Mesothelial cell of epicardium (in vitro differentiated cells): ENCODE measurements at regions not wholly inside any gene's neighbourhood (a gene's known extent, or its start where the extent isn't known, plus 50 kb on each side); places are given as distances from the start of the nearest gene placed in this dataset.

Source experiments
- DNase-seq, 2 experiments: peaks; one replicate each; pipeline ENCODE4 v3.0.0; 2021; ENCODE audit warnings: low spot score in 2 of 2; ENCODE audit not compliant: unreplicated experiment in 2 of 2
- H3K27ac Mint-ChIP-seq: 2 replicates; pipeline ENCODE4 v1.8.0; 2021; ENCODE audit warnings: mixed read lengths
- H3K27me3 Mint-ChIP-seq: 2 replicates; pipeline ENCODE4 v1.8.0; 2021; ENCODE audit warnings: low read depth, mixed read lengths
- H3K36me3 Mint-ChIP-seq: 2 replicates; pipeline ENCODE4 v1.8.0; 2021; ENCODE audit warnings: mixed read lengths
- H3K4me1 Mint-ChIP-seq: 2 replicates; pipeline ENCODE4 v1.8.0; 2021; ENCODE audit warnings: mixed read lengths
- H3K4me3 Mint-ChIP-seq: 2 replicates; pipeline ENCODE4 v1.8.0; 2021; ENCODE audit warnings: mild to moderate bottlenecking, moderate library complexity, mixed read lengths
- H3K9me3 Mint-ChIP-seq: 2 replicates; pipeline ENCODE4 v1.8.0; 2021; ENCODE audit warnings: mixed read lengths
- TF ChIP-seq, protein P1 (sequence below): fragments of 200-600 bp; sonication (generic); IDR thresholded peaks from one replicate; pipeline ENCODE4 v1.5.0; 2021; ENCODE audit warnings: antibody characterized with exemption; ENCODE audit not compliant: unreplicated experiment

DNA sequence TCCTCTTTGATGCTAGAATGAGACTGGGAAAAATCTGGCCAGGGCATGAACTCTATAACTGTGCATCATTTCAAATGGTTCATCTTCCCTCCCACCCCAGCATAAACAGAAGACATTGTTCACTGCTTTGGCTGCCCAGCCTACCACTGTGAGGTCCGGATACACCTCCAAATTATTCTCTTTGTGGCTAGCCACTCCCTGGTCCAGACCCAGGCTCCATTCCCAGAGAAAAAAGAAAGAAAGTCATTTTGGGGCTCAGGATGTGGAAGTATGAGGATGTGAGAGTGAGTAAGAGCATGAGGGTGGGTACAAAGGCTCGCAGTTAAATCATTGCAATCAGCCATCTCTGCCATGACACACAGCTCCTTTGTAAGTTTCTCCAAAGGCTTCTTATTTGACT, 559.2 kb downstream of the PSAT1 start:
- Mint-ChIP-seq H3K9me3 (peaks cover 4% of the 10 kb centered on the region), H3K27me3 (peaks cover 45% of the 10 kb centered on the region), H3K27ac (no peak overlapping the region), H3K4me3 (no peak overlapping the region), H3K4me1 (peaks cover 29% of the 10 kb centered on the region), H3K36me3 (no peaks in the 10 kb centered on the region)
- TF ChIP-seq, protein P1, sequence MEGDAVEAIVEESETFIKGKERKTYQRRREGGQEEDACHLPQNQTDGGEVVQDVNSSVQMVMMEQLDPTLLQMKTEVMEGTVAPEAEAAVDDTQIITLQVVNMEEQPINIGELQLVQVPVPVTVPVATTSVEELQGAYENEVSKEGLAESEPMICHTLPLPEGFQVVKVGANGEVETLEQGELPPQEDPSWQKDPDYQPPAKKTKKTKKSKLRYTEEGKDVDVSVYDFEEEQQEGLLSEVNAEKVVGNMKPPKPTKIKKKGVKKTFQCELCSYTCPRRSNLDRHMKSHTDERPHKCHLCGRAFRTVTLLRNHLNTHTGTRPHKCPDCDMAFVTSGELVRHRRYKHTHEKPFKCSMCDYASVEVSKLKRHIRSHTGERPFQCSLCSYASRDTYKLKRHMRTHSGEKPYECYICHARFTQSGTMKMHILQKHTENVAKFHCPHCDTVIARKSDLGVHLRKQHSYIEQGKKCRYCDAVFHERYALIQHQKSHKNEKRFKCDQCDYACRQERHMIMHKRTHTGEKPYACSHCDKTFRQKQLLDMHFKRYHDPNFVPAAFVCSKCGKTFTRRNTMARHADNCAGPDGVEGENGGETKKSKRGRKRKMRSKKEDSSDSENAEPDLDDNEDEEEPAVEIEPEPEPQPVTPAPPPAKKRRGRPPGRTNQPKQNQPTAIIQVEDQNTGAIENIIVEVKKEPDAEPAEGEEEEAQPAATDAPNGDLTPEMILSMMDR: no peak
- no peak for DNase-seq

GRCh38 chr9:78856781-78857180, 559.9 kb downstream of the PSAT1 start:
- no peak for DNase-seq
- peaks cover 40% of the 10 kb centered on the region for H3K27me3 Mint-ChIP-seq

GRCh38 chr9:78857373-78858225, 560.7 kb downstream of the PSAT1 start:
- peaks cover 38% of the 10 kb centered on the region for H3K27me3 Mint-ChIP-seq
- H3K27ac Mint-ChIP-seq: no peak overlapping the region
- H3K36me3 Mint-ChIP-seq: no peaks in the 10 kb centered on the region
- TF ChIP-seq, protein P1: no peak
- H3K4me3 Mint-ChIP-seq: no peak overlapping the region
- DNase-seq: no peak
- H3K9me3 Mint-ChIP-seq: no peaks in the 10 kb centered on the region
- peaks cover 29% of the 10 kb centered on the region for H3K4me1 Mint-ChIP-seq

More at GRCh38 chr9:78856781-78857180, 559.9 kb downstream of the PSAT1 start:
- TF ChIP-seq, protein P1: no peak
- Mint-ChIP-seq H3K4me3 (no peak overlapping the region), H3K4me1 (peaks cover 29% of the 10 kb centered on the region), H3K27ac (no peak overlapping the region), H3K9me3 (no peaks in the 10 kb centered on the region), H3K36me3 (no peaks in the 10 kb centered on the region)

DNA sequence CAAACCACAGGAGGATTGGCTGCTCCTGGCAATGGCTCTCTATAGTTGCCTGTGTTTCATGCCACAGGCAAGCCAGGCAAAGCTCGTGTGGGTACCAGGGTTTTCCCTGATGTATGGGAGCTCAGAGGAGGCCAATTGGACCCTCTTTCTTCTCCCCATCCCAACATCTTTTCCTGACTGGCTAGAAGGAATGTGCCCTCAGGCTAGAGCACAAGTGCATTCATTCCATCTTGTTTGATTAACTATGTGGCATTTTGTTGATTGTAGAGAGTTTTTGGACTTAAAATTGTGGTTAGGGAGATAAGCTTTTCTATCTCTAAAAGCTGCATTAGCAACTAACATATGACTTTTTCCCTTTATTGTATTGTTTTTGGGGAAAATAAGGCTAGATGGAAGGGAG, 561.3 kb downstream of the PSAT1 start:
- H3K4me3 Mint-ChIP-seq: no peak overlapping the region
- peaks cover 39% of the 10 kb centered on the region for H3K27me3 Mint-ChIP-seq
- H3K9me3 Mint-ChIP-seq: no peaks in the 10 kb centered on the region
- H3K4me1 Mint-ChIP-seq: peaks cover 29% of the 10 kb centered on the region
- TF ChIP-seq, protein P1: no peak
- no peaks in the 10 kb centered on the region for H3K36me3 Mint-ChIP-seq
- H3K27ac Mint-ChIP-seq: no peak overlapping the region
- no peak for DNase-seq

DNA sequence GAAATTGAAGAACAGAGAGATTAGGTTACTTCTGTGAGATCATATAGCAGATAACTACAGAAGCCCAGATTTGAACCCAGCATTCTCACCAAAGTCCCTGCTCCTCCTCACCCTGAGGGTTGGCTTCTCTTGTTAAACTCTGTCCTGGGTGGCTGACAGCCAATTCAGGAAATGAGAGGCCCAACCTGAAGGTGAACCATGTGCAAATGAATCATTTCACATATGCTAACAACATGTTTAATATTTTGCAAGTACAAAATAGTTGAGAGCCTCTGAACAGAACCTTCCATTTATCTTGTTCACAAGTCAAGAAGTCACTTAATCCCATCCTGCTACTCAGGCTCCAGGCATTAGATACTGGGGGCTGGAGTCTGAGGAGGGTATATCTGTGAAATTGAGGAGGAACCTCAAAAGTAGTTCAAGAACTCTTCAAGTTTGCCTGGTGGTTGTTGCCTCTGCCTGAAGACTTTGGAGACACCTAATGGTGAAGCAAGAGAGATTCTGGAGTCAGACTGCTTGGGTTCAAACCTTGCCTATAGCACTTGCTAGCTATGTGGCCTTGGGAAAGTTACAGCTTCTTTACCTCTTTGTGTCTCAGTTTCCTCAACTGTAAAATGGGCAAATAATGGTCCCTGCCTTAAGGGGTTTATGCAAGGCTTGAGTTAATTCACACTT, 564.0 kb downstream of the PSAT1 start:
- Mint-ChIP-seq H3K27me3 (peaks cover 23% of the 10 kb centered on the region), H3K36me3 (no peaks in the 10 kb centered on the region)

More for the DNA sequence above, 564.0 kb downstream of the PSAT1 start:
- Mint-ChIP-seq H3K4me3 (no peak overlapping the region), H3K27ac (no peak overlapping the region), H3K4me1 (peaks cover 35% of the 10 kb centered on the region), H3K9me3 (no peaks in the 10 kb centered on the region)
- no peak for DNase-seq
- TF ChIP-seq, protein P1: no peak
